GM21723 (cell line): ENCODE measurements at regions not wholly inside any gene's neighbourhood (a gene's known extent, or its start where the extent isn't known, plus 50 kb on each side); places are given as distances from the start of the nearest gene placed in this dataset.
"Not testable (repeated sequence)": the region's sequence is repeated elsewhere in the genome, so short reads cannot be mapped to it uniquely, and the experiment has no call there.

ENCODE experiments used
- ATAC-seq: cut with Tn5 transposase; IDR thresholded peaks from one replicate; pipeline ENCODE4 v1.9.1; 2021; ENCODE audit warnings: mild to moderate bottlenecking, moderate library complexity; ENCODE audit not compliant: unreplicated experiment

GRCh38 chr2:75390169-75390568 lies 170.6 kb downstream of the EVA1A start:
- ATAC-seq: no peak

- no peak for ATAC-seq
These were observed 171.5 kb downstream of the EVA1A start for GRCh38 chr2:75389271-75389670.

GRCh38 chr2:75381032-75381431 lies 179.7 kb downstream of the EVA1A start:
- no peak for ATAC-seq

- no peak for ATAC-seq
These were observed 180.3 kb upstream of the TACR1 start for GRCh38 chr2:75379476-75380210.

- ATAC-seq: no peak
These were observed 176.6 kb upstream of the TACR1 start for GRCh38 chr2:75375646-75376582.

- not testable (repeated sequence) for ATAC-seq
These were observed 175.2 kb upstream of the TACR1 start for GRCh38 chr2:75374414-75374957.

GRCh38 chr2:75367401-75367800 lies 168.1 kb upstream of the TACR1 start:
- ATAC-seq: no peak

GRCh38 chr2:75361486-75361885 lies 162.2 kb upstream of the TACR1 start:
- ATAC-seq: no peak

- ATAC-seq: no peak
These were observed 161.6 kb upstream of the TACR1 start for GRCh38 chr2:75360945-75361344.

GRCh38 chr2:75356865-75357264 lies 157.5 kb upstream of the TACR1 start:
- no peak for ATAC-seq

- no peak for ATAC-seq
These were observed 153.8 kb upstream of the TACR1 start for GRCh38 chr2:75353131-75353530.

GRCh38 chr2:75348307-75348706 lies 149.0 kb upstream of the TACR1 start:
- ATAC-seq: no peak

GRCh38 chr2:75344146-75344545 lies 144.8 kb upstream of the TACR1 start:
- ATAC-seq: no peak

GRCh38 chr2:75342504-75343175 lies 143.3 kb upstream of the TACR1 start:
- ATAC-seq: peak; percentile 75

GRCh38 chr2:75340560-75340959 lies 141.2 kb upstream of the TACR1 start:
- ATAC-seq: no peak

- ATAC-seq: no peak
These were observed 139.1 kb upstream of the TACR1 start for GRCh38 chr2:75338461-75338860.

- ATAC-seq: no peak
These were observed 138.3 kb upstream of the TACR1 start for GRCh38 chr2:75337619-75338018.

- no peak for ATAC-seq
These were observed 137.7 kb upstream of the TACR1 start for GRCh38 chr2:75337016-75337415.

GRCh38 chr2:75336451-75336850 lies 137.1 kb upstream of the TACR1 start:
- ATAC-seq: no peak

GRCh38 chr2:75334076-75334475 lies 134.8 kb upstream of the TACR1 start:
- no peak for ATAC-seq

- ATAC-seq: no peak
These were observed 134.3 kb upstream of the TACR1 start for GRCh38 chr2:75333646-75334045.
